ENCODE measurements at regions not wholly inside any gene's neighbourhood (a gene's known extent, or its start where the extent isn't known, plus 50 kb on each side); places are given as distances from the start of the nearest gene placed in this dataset.

- TF ChIP-seq, protein P1, sequence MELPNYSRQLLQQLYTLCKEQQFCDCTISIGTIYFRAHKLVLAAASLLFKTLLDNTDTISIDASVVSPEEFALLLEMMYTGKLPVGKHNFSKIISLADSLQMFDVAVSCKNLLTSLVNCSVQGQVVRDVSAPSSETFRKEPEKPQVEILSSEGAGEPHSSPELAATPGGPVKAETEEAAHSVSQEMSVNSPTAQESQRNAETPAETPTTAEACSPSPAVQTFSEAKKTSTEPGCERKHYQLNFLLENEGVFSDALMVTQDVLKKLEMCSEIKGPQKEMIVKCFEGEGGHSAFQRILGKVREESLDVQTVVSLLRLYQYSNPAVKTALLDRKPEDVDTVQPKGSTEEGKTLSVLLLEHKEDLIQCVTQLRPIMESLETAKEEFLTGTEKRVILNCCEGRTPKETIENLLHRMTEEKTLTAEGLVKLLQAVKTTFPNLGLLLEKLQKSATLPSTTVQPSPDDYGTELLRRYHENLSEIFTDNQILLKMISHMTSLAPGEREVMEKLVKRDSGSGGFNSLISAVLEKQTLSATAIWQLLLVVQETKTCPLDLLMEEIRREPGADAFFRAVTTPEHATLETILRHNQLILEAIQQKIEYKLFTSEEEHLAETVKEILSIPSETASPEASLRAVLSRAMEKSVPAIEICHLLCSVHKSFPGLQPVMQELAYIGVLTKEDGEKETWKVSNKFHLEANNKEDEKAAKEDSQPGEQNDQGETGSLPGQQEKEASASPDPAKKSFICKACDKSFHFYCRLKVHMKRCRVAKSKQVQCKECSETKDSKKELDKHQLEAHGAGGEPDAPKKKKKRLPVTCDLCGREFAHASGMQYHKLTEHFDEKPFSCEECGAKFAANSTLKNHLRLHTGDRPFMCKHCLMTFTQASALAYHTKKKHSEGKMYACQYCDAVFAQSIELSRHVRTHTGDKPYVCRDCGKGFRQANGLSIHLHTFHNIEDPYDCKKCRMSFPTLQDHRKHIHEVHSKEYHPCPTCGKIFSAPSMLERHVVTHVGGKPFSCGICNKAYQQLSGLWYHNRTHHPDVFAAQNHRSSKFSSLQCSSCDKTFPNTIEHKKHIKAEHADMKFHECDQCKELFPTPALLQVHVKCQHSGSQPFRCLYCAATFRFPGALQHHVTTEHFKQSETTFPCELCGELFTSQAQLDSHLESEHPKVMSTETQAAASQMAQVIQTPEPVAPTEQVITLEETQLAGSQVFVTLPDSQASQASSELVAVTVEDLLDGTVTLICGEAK (IDR thresholded peaks at IDR 0.05; ENCODE audit: borderline replicate concordance) = peak; percentile 10; the same call in 1 of the 2 replicates
- no peak for TF ChIP-seq ZNF274 (IDR thresholded peaks at IDR 0.05; ENCODE audit: insufficient read depth, insufficient read length)
- no peak for TF ChIP-seq CBX5 (IDR thresholded peaks at IDR 0.05; ENCODE audit: low read depth)
- TF ChIP-seq EED (IDR thresholded peaks at IDR 0.05; ENCODE audit: low read depth) = no peak
- TF ChIP-seq EGR1 (IDR thresholded peaks at IDR 0.05; ENCODE audit: borderline replicate concordance in 1 of 2, low read depth in 2 of 2, low read length in 2 of 2) = no peak
- TF ChIP-seq FOXK2 (IDR thresholded peaks at IDR 0.05) = no peak
- TF ChIP-seq IKZF2 (IDR thresholded peaks at IDR 0.05) = no peak
- no peak for TF ChIP-seq ETV6 (conservative IDR thresholded peaks at IDR 0.05 in 1 of 2, IDR thresholded peaks at IDR 0.05 in 1 of 2; ENCODE audit: borderline replicate concordance in 1 of 2, low read depth in 1 of 2)
- TF ChIP-seq SMAD1 (IDR thresholded peaks at IDR 0.05; ENCODE audit: low read depth, partially characterized antibody) = no peak
Observed at GRCh38 chr10:36089790-36090440, 447.8 kb upstream of the FZD8 start (continued).
